Breast epithelium (tissue), 4 donors: ENCODE measurements at regions not wholly inside any gene's neighbourhood (a gene's known extent, or its start where the extent isn't known, plus 50 kb on each side); places are given as distances from the start of the nearest gene placed in this dataset.
"Not testable (repeated sequence)": the region's sequence is repeated elsewhere in the genome, so short reads cannot be mapped to it uniquely, and the experiment has no call there.

ENCODE experiments used
- DNase-seq, 2 donors: peaks; one replicate each; pipeline ENCODE4 v3.0.0-alpha.2; 2019; ENCODE audit warnings: low spot score in 2 of 2
- H3K27ac ChIP-seq, 2 donors: fragments of 200-600 bp; sonication (generic) in 1 of 2; one replicate each; pipeline ENCODE4 v1.5.1; 2016 to 2019; ENCODE audit warnings: mild to moderate bottlenecking in 1 of 2
- H3K27me3 ChIP-seq, 2 donors: fragments of 200-600 bp; sonication (generic) in 1 of 2; one replicate each; pipeline versions ENCODE4 v1.5.1 to v1.6.0; 2017 to 2019; ENCODE audit warnings: control low read depth in 1 of 2, mild to moderate bottlenecking in 1 of 2
- H3K36me3 ChIP-seq: fragments of 200-600 bp; one replicate; pipeline ENCODE4 v1.5.1; 2019
- H3K4me1 ChIP-seq, 2 donors: fragments of 200-600 bp; sonication (generic); one replicate each; pipeline ENCODE4 v1.5.1; 2016 to 2019; ENCODE audit warnings: control low read depth in 1 of 2
- H3K4me3 ChIP-seq, 3 donors: fragments of 200-600 bp; sonication (generic); 1 replicate in 2 of 3; 2 replicates in 1 of 3; pipeline ENCODE4 v1.5.1; 2016 to 2019; ENCODE audit warnings: mild to moderate bottlenecking in 3 of 3, moderate library complexity in 2 of 3
- H3K9me3 ChIP-seq, 2 donors: fragments of 200-600 bp; sonication (generic) in 1 of 2; one replicate each; pipeline ENCODE4 v1.5.1; 2016 to 2019; ENCODE audit warnings: control low read depth in 1 of 2
- POLR2A ChIP-seq: fragments of 450-650 bp; IDR thresholded peaks from one replicate; pipeline ENCODE4 v1.6.1; 2016; ENCODE audit warnings: antibody characterized with exemption, mild to moderate bottlenecking, moderate library complexity
- POLR2AphosphoS5 ChIP-seq, 3 donors: sonication (generic); formaldehyde crosslinking; IDR thresholded peaks; one replicate each; pipeline ENCODE4 v1.6.1; 2017; ENCODE audit warnings: antibody characterized with exemption in 3 of 3
- intact Hi-C: fragments of 100-400 bp; cut with DNase I; formaldehyde crosslinking; loops from one replicate; pipeline ENCODE4 v1.15.1; 2023; ENCODE audit warnings: low total_unique reads
- TF ChIP-seq, protein P1 (sequence below), 3 donors: fragments of 450-650 bp; IDR thresholded peaks; one replicate each; pipeline ENCODE4 v1.5.1; 2016 to 2017; ENCODE audit warnings: antibody characterized with exemption in 3 of 3, mild to moderate bottlenecking in 3 of 3, moderate library complexity in 3 of 3

DNA sequence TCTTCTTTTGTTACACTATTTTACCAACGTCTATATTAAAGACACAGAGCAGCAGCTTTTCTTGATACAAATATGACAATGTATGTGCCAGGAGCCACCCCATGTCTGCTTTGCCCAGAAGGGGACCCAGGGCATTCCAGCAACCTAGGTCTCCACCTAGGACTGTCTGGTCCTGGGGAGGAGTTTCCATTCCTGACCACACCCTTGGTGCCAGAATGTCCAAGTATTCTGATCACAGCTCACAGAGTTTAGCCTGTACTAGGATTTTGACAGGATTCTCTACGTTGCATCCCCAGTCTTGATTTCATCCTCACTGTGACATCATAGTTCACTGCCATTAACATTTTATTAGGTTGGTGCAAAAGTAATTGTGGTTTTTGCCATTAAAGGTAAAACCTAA, 224.7 kb downstream of the SREK1 start:
- TF ChIP-seq, protein P1, sequence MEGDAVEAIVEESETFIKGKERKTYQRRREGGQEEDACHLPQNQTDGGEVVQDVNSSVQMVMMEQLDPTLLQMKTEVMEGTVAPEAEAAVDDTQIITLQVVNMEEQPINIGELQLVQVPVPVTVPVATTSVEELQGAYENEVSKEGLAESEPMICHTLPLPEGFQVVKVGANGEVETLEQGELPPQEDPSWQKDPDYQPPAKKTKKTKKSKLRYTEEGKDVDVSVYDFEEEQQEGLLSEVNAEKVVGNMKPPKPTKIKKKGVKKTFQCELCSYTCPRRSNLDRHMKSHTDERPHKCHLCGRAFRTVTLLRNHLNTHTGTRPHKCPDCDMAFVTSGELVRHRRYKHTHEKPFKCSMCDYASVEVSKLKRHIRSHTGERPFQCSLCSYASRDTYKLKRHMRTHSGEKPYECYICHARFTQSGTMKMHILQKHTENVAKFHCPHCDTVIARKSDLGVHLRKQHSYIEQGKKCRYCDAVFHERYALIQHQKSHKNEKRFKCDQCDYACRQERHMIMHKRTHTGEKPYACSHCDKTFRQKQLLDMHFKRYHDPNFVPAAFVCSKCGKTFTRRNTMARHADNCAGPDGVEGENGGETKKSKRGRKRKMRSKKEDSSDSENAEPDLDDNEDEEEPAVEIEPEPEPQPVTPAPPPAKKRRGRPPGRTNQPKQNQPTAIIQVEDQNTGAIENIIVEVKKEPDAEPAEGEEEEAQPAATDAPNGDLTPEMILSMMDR (IDR thresholded peaks at IDR 0.05), result no peak
- no peak for TF ChIP-seq POLR2AphosphoS5 (IDR thresholded peaks at IDR 0.05)
- TF ChIP-seq POLR2A, result no peak
- intact Hi-C loops, result no loop called here
- H3K4me1 ChIP-seq, result no peaks in the 10 kb centered on the region

DNA sequence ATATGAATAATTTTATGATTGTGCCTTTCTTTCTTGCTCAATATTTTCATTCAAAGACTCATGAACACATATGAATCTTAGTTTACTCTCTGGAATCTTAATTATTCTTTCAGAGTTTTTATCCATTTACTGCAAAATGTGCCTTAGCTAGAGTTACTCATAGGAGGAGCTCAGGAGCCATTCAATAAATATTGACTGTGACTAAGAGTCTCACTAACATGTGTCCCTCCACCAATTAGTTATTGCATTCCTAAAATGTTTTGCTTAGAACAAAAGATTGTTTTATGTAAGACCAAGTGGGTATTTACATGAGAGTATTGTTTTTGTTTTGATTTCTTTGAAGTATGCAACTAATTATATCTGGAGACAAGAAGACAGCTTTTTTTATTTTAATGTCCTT, 218.4 kb upstream of the MAST4 start:
- Histone ChIP-seq H3K4me1 (no peaks in the 10 kb centered on the region), H3K36me3 (no peaks in the 10 kb centered on the region), H3K9me3 (peaks cover 0 to 11% of the 10 kb centered on the region in 2 donors), H3K4me3 (no peak overlapping the region), H3K27me3 (no peaks in the 10 kb centered on the region), H3K27ac (no peak overlapping the region)
- no peak for DNase-seq
- intact Hi-C loops, result no loop called here
- no peak for TF ChIP-seq POLR2A

More for the DNA sequence above, 224.7 kb downstream of the SREK1 start:
- no peak for DNase-seq
- no peak overlapping the region for H3K4me3 ChIP-seq
- no peaks in the 10 kb centered on the region for H3K27me3 ChIP-seq
- no peaks in the 10 kb centered on the region for H3K36me3 ChIP-seq
- H3K27ac ChIP-seq, result no peak overlapping the region
- no peaks in the 10 kb centered on the region for H3K9me3 ChIP-seq

DNA sequence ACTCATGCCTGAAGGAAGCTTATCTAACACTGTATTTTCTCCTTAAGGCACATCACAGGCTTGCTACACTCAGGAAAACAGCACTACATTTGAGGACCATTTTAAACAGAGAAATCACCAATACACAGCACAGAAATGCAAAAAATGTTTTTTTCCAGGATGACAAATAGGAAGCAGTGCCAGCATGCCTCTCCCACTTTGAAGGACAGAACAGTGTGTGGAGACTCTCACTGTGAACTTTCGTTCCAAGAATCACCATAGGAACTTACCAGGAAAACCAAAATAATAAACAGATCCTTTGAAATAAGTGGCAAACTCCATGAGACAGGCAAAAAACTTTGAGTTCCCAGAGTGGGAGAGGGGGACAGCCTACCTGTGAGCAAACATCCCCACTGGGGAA, 217.8 kb upstream of the MAST4 start:
- H3K27ac ChIP-seq, result no peak overlapping the region

DNA sequence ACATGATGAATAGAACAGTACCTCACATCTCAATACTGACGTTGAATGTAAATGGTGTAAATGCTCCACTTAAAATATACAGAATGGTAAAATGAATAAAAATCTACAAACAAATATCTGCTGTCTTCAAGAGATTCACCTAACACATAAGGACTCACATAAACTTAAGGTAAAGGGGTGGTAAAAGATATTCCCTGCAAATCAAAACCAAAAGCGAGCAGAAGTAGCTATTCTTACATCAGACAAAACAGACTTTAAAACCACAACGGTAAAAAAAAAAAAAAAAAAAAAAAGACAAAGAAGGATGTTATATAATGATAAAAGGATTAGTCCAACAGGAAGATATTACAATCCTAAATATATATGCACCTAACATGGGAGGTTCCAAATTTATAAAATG, 214.0 kb upstream of the MAST4 start:
- intact Hi-C loops, result no loop called here
- no peaks in the 10 kb centered on the region for H3K27me3 ChIP-seq
- no peaks in the 10 kb centered on the region for H3K36me3 ChIP-seq
- H3K27ac ChIP-seq, result no peak overlapping the region
- no peaks in the 10 kb centered on the region for H3K4me1 ChIP-seq
- no peak overlapping the region for H3K4me3 ChIP-seq
- peaks cover 0 to 11% of the 10 kb centered on the region in 2 donors for H3K9me3 ChIP-seq
- TF ChIP-seq, protein P1 (IDR thresholded peaks at IDR 0.05), result no peak
- TF ChIP-seq POLR2A (no peak), POLR2AphosphoS5 (IDR thresholded peaks at IDR 0.05) (no peak)
- no peak for DNase-seq

More for the DNA sequence above, 217.8 kb upstream of the MAST4 start:
- Histone ChIP-seq H3K27me3 (no peaks in the 10 kb centered on the region), H3K9me3 (peaks cover 0 to 11% of the 10 kb centered on the region in 2 donors), H3K4me1 (no peaks in the 10 kb centered on the region), H3K36me3 (no peaks in the 10 kb centered on the region), H3K4me3 (no peak overlapping the region)
- intact Hi-C loops, result no loop called here
- TF ChIP-seq, protein P1 (IDR thresholded peaks at IDR 0.05), result no peak
- TF ChIP-seq POLR2AphosphoS5 (IDR thresholded peaks at IDR 0.05), result no peak
- no peak for TF ChIP-seq POLR2A
- no peak for DNase-seq

DNA sequence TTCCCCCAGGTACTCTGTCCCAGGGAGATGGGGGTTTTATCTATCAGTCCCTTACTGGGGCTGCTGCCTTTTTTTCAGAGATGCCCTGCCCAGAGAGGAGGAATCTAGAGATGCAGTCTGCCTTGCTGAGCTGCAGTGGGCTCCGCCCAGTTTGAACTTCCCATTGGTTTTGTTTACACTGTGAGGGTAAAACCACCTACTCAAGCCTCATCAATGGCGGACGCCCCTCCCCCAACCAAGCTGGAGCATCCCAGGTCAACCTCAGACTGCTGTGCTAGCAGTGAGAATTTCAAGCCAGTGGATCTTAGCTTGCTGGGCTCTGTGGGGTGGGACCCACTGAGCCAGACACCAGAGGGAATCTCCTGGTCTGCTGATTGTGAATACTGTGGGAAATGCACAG, 191.0 kb upstream of the MAST4 start:
- H3K27me3 ChIP-seq, H3K4me3 ChIP-seq, H3K27ac ChIP-seq, H3K4me1 ChIP-seq, intact Hi-C loops, H3K9me3 ChIP-seq, DNase-seq, H3K36me3 ChIP-seq: not testable (repeated sequence)

DNA sequence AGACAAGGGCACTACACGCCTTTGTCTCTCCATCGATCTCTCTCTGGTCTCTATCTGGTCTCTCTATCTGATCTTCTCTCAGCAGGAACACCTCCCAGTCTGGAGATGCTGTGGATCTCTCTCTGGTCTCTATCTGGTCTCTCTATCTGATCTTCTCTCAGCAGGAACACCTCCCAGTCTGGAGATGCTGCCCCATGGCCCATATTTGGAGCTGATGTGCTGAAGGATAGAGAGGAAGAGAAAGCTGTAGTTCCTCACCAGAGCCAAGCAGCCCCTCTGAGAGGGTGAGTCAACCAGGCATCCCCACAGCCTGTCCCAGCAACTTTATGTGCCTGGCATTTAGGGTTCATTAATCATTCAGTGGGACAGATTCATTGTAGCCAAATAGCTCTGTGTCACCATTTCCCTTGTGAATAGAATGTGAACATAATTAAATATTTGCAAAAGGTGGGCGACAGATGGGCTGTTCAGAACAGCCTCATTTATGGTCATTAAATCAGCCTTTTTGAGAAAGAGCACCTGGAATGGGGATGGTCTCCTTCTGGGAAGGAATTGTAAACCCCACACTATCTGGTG, 189.3 kb upstream of the MAST4 start:
- Histone ChIP-seq H3K27me3 (no peaks in the 10 kb centered on the region), H3K36me3 (no peaks in the 10 kb centered on the region), H3K27ac (no peak overlapping the region), H3K4me3 (no peak overlapping the region), H3K9me3 (peaks cover 0 to 7% of the 10 kb centered on the region in 2 donors), H3K4me1 (no peaks in the 10 kb centered on the region)
- no peak for TF ChIP-seq POLR2AphosphoS5 (IDR thresholded peaks at IDR 0.05)
- no peak for TF ChIP-seq POLR2A
- TF ChIP-seq, protein P1 (IDR thresholded peaks at IDR 0.05), result no peak
- intact Hi-C loops, result no loop called here
- no peak for DNase-seq
